Activated CD8-positive, alpha-beta memory T cell treated with anti-CD3 and anti-CD28 coated beads, Interleukin-2, amount 50 U/mL, for 48 hours (primary cell): ENCODE measurements at regions not wholly inside any gene's neighbourhood (a gene's known extent, or its start where the extent isn't known, plus 50 kb on each side); places are given as distances from the start of the nearest gene placed in this dataset.

Experiments
- DNase-seq: peaks from one replicate; pipeline ENCODE4 v3.0.0-alpha.2; 2020

GRCh38 chr18:40017021-40017420, 1938.0 kb upstream of the PIK3C3 start:
- DNase-seq, result no peak

GRCh38 chr18:40016405-40016804, 1938.6 kb upstream of the PIK3C3 start:
- no peak for DNase-seq

GRCh38 chr18:40013001-40013609, 1941.9 kb upstream of the PIK3C3 start:
- DNase-seq, result no peak

- no peak for DNase-seq
These were observed 1943.8 kb upstream of the PIK3C3 start for GRCh38 chr18:40011201-40011600.

GRCh38 chr18:40006634-40007033, 1948.4 kb upstream of the PIK3C3 start:
- no peak for DNase-seq

GRCh38 chr18:40004246-40004645, 1950.8 kb upstream of the PIK3C3 start:
- DNase-seq, result no peak

GRCh38 chr18:39998317-39998716, 1956.7 kb upstream of the PIK3C3 start:
- DNase-seq, result no peak

GRCh38 chr18:39994498-39994897, 1960.5 kb upstream of the PIK3C3 start:
- no peak for DNase-seq

GRCh38 chr18:39991696-39992265, 1963.3 kb upstream of the PIK3C3 start:
- DNase-seq, result no peak

- no peak for DNase-seq
These were observed 1964.5 kb upstream of the PIK3C3 start for GRCh38 chr18:39990540-39990939.

GRCh38 chr18:39976771-39977170, 1978.3 kb upstream of the PIK3C3 start:
- DNase-seq, result no peak

GRCh38 chr18:39972521-39972920, 1982.5 kb upstream of the PIK3C3 start:
- DNase-seq, result no peak

GRCh38 chr18:39969803-39970494, 1985.1 kb upstream of the PIK3C3 start:
- DNase-seq, result no peak

GRCh38 chr18:39966275-39966674, 1988.8 kb upstream of the PIK3C3 start:
- DNase-seq, result no peak

- DNase-seq, result no peak
These were observed 1992.5 kb upstream of the PIK3C3 start for GRCh38 chr18:39962546-39962945.

- no peak for DNase-seq
These were observed 1994.5 kb upstream of the PIK3C3 start for GRCh38 chr18:39960550-39960949.

- DNase-seq, result no peak
These were observed 1995.2 kb upstream of the PIK3C3 start for GRCh38 chr18:39959839-39960238.

GRCh38 chr18:39958876-39959275, 1996.2 kb upstream of the PIK3C3 start:
- no peak for DNase-seq

GRCh38 chr18:39952816-39953215, 2002.2 kb upstream of the PIK3C3 start:
- DNase-seq, result no peak

GRCh38 chr18:39951142-39951720, 2003.8 kb upstream of the PIK3C3 start:
- no peak for DNase-seq

GRCh38 chr18:39946623-39947061, 2008.4 kb upstream of the PIK3C3 start:
- no peak for DNase-seq

GRCh38 chr18:39945076-39945475, 2010.0 kb upstream of the PIK3C3 start:
- no peak for DNase-seq

- no peak for DNase-seq
These were observed 2012.3 kb upstream of the PIK3C3 start for GRCh38 chr18:39942702-39943101.
